Cardiac septum (tissue), 1 donor: ENCODE measurements at regions not wholly inside any gene's neighbourhood (a gene's known extent, or its start where the extent isn't known, plus 50 kb on each side); places are given as distances from the start of the nearest gene placed in this dataset.

Source experiments
- DNase-seq: peaks from one replicate; pipeline ENCODE4 v3.0.0-alpha.2; 2020; ENCODE audit warnings: low spot score
- intact Hi-C: fragments of 100-400 bp; cut with DNase I; formaldehyde crosslinking; loops from one replicate; pipeline ENCODE4 v1.14.0; 2022
- donor health status: DM: no; HTN: no; CAD: no.

- intact Hi-C loops, result no loop called here
- DNase-seq, result no peak
Observed at GRCh38 chr18:44136326-44136725, 544.4 kb upstream of the SETBP1 start.

GRCh38 chr18:44143072-44143471 lies 537.6 kb upstream of the SETBP1 start:
- intact Hi-C loops, result no loop called here

GRCh38 chr18:44149706-44150105 lies 531.0 kb upstream of the SETBP1 start:
- intact Hi-C loops, result no loop called here

More at GRCh38 chr18:44143072-44143471, 537.6 kb upstream of the SETBP1 start:
- no peak for DNase-seq

GRCh38 chr18:44153981-44154380 lies 526.7 kb upstream of the SETBP1 start:
- intact Hi-C loops, result no loop called here
- DNase-seq, result no peak

More at GRCh38 chr18:44149706-44150105, 531.0 kb upstream of the SETBP1 start:
- DNase-seq, result no peak

- no peak for DNase-seq
- intact Hi-C loops, result no loop called here
Observed at GRCh38 chr18:44156126-44156525, 524.6 kb upstream of the SETBP1 start.

- no peak for DNase-seq
- intact Hi-C loops, result no loop called here
Observed at GRCh38 chr18:44156776-44157335, 523.8 kb upstream of the SETBP1 start.

GRCh38 chr18:44170208-44170880 lies 510.3 kb upstream of the SETBP1 start:
- no peak for DNase-seq
- intact Hi-C loops, result no loop called here

GRCh38 chr18:44171301-44171700 lies 509.4 kb upstream of the SETBP1 start:
- DNase-seq, result no peak

GRCh38 chr18:44175891-44176290 lies 504.8 kb upstream of the SETBP1 start:
- DNase-seq, result no peak
- intact Hi-C loops, result no loop called here

More at GRCh38 chr18:44171301-44171700, 509.4 kb upstream of the SETBP1 start:
- intact Hi-C loops, result no loop called here

GRCh38 chr18:44178476-44178875 lies 502.2 kb upstream of the SETBP1 start:
- intact Hi-C loops, result no loop called here
- DNase-seq, result no peak

- no peak for DNase-seq
- intact Hi-C loops, result no loop called here
Observed at GRCh38 chr18:44179693-44180092, 501.0 kb upstream of the SETBP1 start.

- intact Hi-C loops, result no loop called here
- DNase-seq, result no peak
Observed at GRCh38 chr18:44180683-44181082, 500.0 kb upstream of the SETBP1 start.

- intact Hi-C loops, result no loop called here
- DNase-seq, result no peak
Observed at GRCh38 chr18:44181951-44182747, 498.5 kb upstream of the SETBP1 start.

GRCh38 chr18:44186001-44186400 lies 494.7 kb upstream of the SETBP1 start:
- DNase-seq, result no peak
- intact Hi-C loops, result no loop called here

- intact Hi-C loops, result no loop called here
- no peak for DNase-seq
Observed at GRCh38 chr18:44187090-44187489, 493.6 kb upstream of the SETBP1 start.

GRCh38 chr18:44195394-44196140 lies 485.1 kb upstream of the SETBP1 start:
- DNase-seq, result no peak
- intact Hi-C loops, result no loop called here

GRCh38 chr18:44197832-44198611 lies 482.7 kb upstream of the SETBP1 start:
- DNase-seq, result no peak
- intact Hi-C loops, result no loop called here

- intact Hi-C loops, result no loop called here
- DNase-seq, result no peak
Observed at GRCh38 chr18:44198612-44199284, 481.9 kb upstream of the SETBP1 start.

- DNase-seq, result no peak
- intact Hi-C loops, result no loop called here
Observed at GRCh38 chr18:44213293-44213692, 467.4 kb upstream of the SETBP1 start.
